Ascending aorta (tissue), 2 donors: ENCODE measurements at regions not wholly inside any gene's neighbourhood (a gene's known extent, or its start where the extent isn't known, plus 50 kb on each side); places are given as distances from the start of the nearest gene placed in this dataset.

Experiments
- DNase-seq, 2 donors: peaks; one replicate each; pipeline ENCODE4 v3.0.0-alpha.2; 2019; ENCODE audit warnings: low spot score in 2 of 2
- H3K27ac ChIP-seq, 2 donors: fragments of 200-600 bp; sonication (generic); one replicate each; pipeline ENCODE4 v1.5.1; 2016 to 2017; ENCODE audit warnings: mild to moderate bottlenecking in 1 of 2
- H3K27me3 ChIP-seq: fragments of 200-600 bp; sonication (generic); one replicate; pipeline ENCODE4 v1.5.1; 2017
- H3K36me3 ChIP-seq, 2 donors: fragments of 200-600 bp; sonication (generic); one replicate each; pipeline ENCODE4 v1.5.1; 2016
- H3K4me1 ChIP-seq, 2 donors: fragments of 200-600 bp; sonication (generic); one replicate each; pipeline ENCODE4 v1.5.1; 2016 to 2017; ENCODE audit warnings: mild to moderate bottlenecking in 1 of 2
- H3K4me3 ChIP-seq, 2 donors: fragments of 200-600 bp; sonication (generic); one replicate each; pipeline ENCODE4 v1.5.1; 2016 to 2017; ENCODE audit warnings: mild to moderate bottlenecking in 1 of 2
- H3K9me3 ChIP-seq, 2 donors: fragments of 200-600 bp; sonication (generic); one replicate each; pipeline ENCODE4 v1.5.1; 2016
- intact Hi-C: fragments of 100-400 bp; cut with DNase I; formaldehyde crosslinking; loops from one replicate; pipeline ENCODE4 v1.15.1; 2023
- TF ChIP-seq, protein P1 (sequence below), 3 experiments: fragments of 200-600 bp in 2 of 3; fragments of 450-650 bp in 1 of 3; sonication (generic) in 2 of 3; IDR thresholded peaks; one replicate each; pipeline ENCODE4 v1.5.1; 2016 to 2019; ENCODE audit warnings: antibody characterized with exemption in 3 of 3, mild to moderate bottlenecking in 1 of 3, moderate library complexity in 1 of 3

GRCh38 chr14:97178781-97179180 is 381.6 kb downstream of the VRK1 start:
- DNase-seq = no peak
- no peaks in the 10 kb centered on the region for H3K27me3 ChIP-seq
- TF ChIP-seq, protein P1, sequence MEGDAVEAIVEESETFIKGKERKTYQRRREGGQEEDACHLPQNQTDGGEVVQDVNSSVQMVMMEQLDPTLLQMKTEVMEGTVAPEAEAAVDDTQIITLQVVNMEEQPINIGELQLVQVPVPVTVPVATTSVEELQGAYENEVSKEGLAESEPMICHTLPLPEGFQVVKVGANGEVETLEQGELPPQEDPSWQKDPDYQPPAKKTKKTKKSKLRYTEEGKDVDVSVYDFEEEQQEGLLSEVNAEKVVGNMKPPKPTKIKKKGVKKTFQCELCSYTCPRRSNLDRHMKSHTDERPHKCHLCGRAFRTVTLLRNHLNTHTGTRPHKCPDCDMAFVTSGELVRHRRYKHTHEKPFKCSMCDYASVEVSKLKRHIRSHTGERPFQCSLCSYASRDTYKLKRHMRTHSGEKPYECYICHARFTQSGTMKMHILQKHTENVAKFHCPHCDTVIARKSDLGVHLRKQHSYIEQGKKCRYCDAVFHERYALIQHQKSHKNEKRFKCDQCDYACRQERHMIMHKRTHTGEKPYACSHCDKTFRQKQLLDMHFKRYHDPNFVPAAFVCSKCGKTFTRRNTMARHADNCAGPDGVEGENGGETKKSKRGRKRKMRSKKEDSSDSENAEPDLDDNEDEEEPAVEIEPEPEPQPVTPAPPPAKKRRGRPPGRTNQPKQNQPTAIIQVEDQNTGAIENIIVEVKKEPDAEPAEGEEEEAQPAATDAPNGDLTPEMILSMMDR (IDR thresholded peaks at IDR 0.05) = no peak
- no peak overlapping the region for H3K27ac ChIP-seq
- H3K9me3 ChIP-seq = no peaks in the 10 kb centered on the region
- intact Hi-C loops = no loop called here
- no peak overlapping the region for H3K4me3 ChIP-seq
- H3K4me1 ChIP-seq = no peaks in the 10 kb centered on the region
- H3K36me3 ChIP-seq = no peaks in the 10 kb centered on the region

- Histone ChIP-seq H3K36me3 (no peaks in the 10 kb centered on the region), H3K4me1 (no peaks in the 10 kb centered on the region), H3K9me3 (no peaks in the 10 kb centered on the region), H3K27ac (no peak overlapping the region), H3K27me3 (no peaks in the 10 kb centered on the region), H3K4me3 (no peak overlapping the region)
- intact Hi-C loops = no loop called here
- TF ChIP-seq, protein P1 (IDR thresholded peaks at IDR 0.05) = no peak
- no peak for DNase-seq
These were observed 382.4 kb downstream of the VRK1 start for GRCh38 chr14:97179573-97179972.

- H3K27ac ChIP-seq = no peak overlapping the region
- TF ChIP-seq, protein P1 (IDR thresholded peaks at IDR 0.05) = no peak
These were observed 383.4 kb downstream of the VRK1 start for GRCh38 chr14:97180304-97181200.

GRCh38 chr14:97185186-97185585 is 388.0 kb downstream of the VRK1 start:
- Histone ChIP-seq H3K27ac (no peak overlapping the region), H3K9me3 (no peaks in the 10 kb centered on the region), H3K4me3 (no peak overlapping the region), H3K27me3 (no peaks in the 10 kb centered on the region), H3K36me3 (no peaks in the 10 kb centered on the region), H3K4me1 (no peaks in the 10 kb centered on the region)
- no peak for DNase-seq
- intact Hi-C loops = no loop called here
- TF ChIP-seq, protein P1 (IDR thresholded peaks at IDR 0.05) = no peak

More at GRCh38 chr14:97180304-97181200, 383.4 kb downstream of the VRK1 start:
- no peaks in the 10 kb centered on the region for H3K36me3 ChIP-seq
- H3K9me3 ChIP-seq = no peaks in the 10 kb centered on the region
- intact Hi-C loops = no loop called here
- no peak overlapping the region for H3K4me3 ChIP-seq
- H3K4me1 ChIP-seq = no peaks in the 10 kb centered on the region
- DNase-seq = no peak
- H3K27me3 ChIP-seq = no peaks in the 10 kb centered on the region

DNA sequence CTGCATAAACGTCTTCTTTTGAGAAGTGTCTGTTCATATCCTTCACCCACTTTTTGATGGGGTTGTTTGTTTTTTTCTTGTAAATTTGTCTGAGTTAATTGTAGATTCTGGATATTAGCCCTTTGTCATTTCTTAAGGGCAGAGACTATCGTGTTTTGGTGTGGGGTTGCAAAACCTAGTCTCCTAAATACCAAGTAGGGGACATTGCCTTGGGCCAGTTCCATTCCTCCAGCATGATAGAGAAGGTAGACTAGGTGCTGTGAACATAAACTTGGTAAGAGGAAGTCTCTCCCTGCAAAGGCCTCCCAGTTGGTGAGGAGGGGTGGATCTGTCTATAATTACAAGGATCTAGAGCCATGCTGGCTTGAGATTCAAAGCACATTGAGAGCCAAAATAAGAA is 390.7 kb downstream of the VRK1 start:
- TF ChIP-seq, protein P1 (IDR thresholded peaks at IDR 0.05) = no peak
- H3K4me1 ChIP-seq = no peaks in the 10 kb centered on the region
- no peaks in the 10 kb centered on the region for H3K27me3 ChIP-seq
- no peaks in the 10 kb centered on the region for H3K9me3 ChIP-seq
- H3K27ac ChIP-seq = no peak overlapping the region
- no peaks in the 10 kb centered on the region for H3K36me3 ChIP-seq
- DNase-seq = no peak
- no peak overlapping the region for H3K4me3 ChIP-seq
- intact Hi-C loops = no loop called here
